Activated T-helper 1 cell treated with Interleukin-2 at 50 U/mL for 16 hours (primary cell): ENCODE measurements at regions not wholly inside any gene's neighbourhood (a gene's known extent, or its start where the extent isn't known, plus 50 kb on each side); places are given as distances from the start of the nearest gene placed in this dataset.

Experiments
- DNase-seq: peaks from one replicate; pipeline ENCODE4 v3.0.0-alpha.2; 2020; ENCODE audit warnings: low read depth

- no peak for DNase-seq
These were observed 55.1 kb downstream of the TMEM174 start for GRCh38 chr5:73228052-73228451.
